Activated naive CD4-positive, alpha-beta T cell treated with anti-CD3 and anti-CD28 coated beads for 36 hours (primary cell): ENCODE measurements at regions not wholly inside any gene's neighbourhood (a gene's known extent, or its start where the extent isn't known, plus 50 kb on each side); places are given as distances from the start of the nearest gene placed in this dataset.

Experiments used
- CTCF ChIA-PET: fragments of 350-600 bp; sonication (Branson Sonifier 250); formaldehyde crosslinking; loops from one replicate; lab custom pipeline; 2021; ENCODE audit warnings: antibody characterized with exemption; lab: Charles Lee
- DNase-seq: peaks from one replicate; pipeline ENCODE4 v3.0.0-alpha.2; 2020
- H3K27ac Mint-ChIP-seq: one replicate; pipeline ENCODE4 v1.8.0; 2021; ENCODE audit warnings: mild to moderate bottlenecking, mixed read lengths
- H3K27me3 Mint-ChIP-seq: one replicate; pipeline ENCODE4 v1.8.0; 2021; ENCODE audit warnings: low read depth, mixed read lengths
- H3K36me3 Mint-ChIP-seq: one replicate; pipeline ENCODE4 v1.8.0; 2021; ENCODE audit warnings: low read depth, mixed read lengths
- H3K4me1 Mint-ChIP-seq: one replicate; pipeline ENCODE4 v1.8.0; 2021; ENCODE audit warnings: low read depth, mixed read lengths
- H3K4me3 Mint-ChIP-seq: one replicate; pipeline ENCODE4 v1.8.0; 2021; ENCODE audit warnings: mild to moderate bottlenecking, moderate library complexity, mixed read lengths
- H3K9me3 Mint-ChIP-seq: one replicate; pipeline ENCODE4 v1.8.0; 2021; ENCODE audit warnings: mixed read lengths
- intact Hi-C: fragments of 100-400 bp; cut with micrococcal nuclease; formaldehyde crosslinking; loops from one replicate; pipeline ENCODE4 v1.15.1; 2023

DNA sequence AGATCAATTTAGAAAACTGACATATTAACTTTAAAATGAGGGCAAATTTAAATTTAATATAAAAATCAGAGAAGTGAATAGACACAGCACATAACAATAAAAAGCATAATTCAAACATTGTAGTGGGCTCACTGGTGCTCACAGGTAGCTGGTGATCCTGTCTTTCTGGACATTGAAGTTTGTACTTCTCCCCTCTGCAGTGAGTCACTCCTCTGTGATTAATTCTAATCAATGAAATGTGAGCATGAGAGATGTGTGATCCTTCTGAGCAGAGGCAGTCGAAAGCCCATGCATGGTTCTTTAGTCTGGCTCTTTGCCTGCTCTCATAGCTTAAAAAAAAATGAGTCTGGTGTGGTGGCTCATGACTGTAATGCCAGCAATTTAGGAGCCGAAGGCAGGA, 59.0 kb upstream of the RERGL start:
- Mint-ChIP-seq H3K4me3 (no peak overlapping the region), H3K27me3 (no peaks in the 10 kb centered on the region), H3K9me3 (no peaks in the 10 kb centered on the region), H3K4me1 (no peaks in the 10 kb centered on the region), H3K36me3 (no peaks in the 10 kb centered on the region), H3K27ac (no peak overlapping the region)
- CTCF ChIA-PET = no interaction called here
- intact Hi-C loops = no loop called here
- DNase-seq = no peak

GRCh38 chr12:18146363-18146762, 56.4 kb upstream of the RERGL start:
- no peaks in the 10 kb centered on the region for H3K27me3 Mint-ChIP-seq
- CTCF ChIA-PET = no interaction called here
- H3K36me3 Mint-ChIP-seq = no peaks in the 10 kb centered on the region

GRCh38 chr12:18145924-18146323, 55.9 kb upstream of the RERGL start:
- Mint-ChIP-seq H3K4me3 (no peak overlapping the region), H3K36me3 (no peaks in the 10 kb centered on the region), H3K27me3 (no peaks in the 10 kb centered on the region), H3K9me3 (no peaks in the 10 kb centered on the region), H3K4me1 (no peaks in the 10 kb centered on the region), H3K27ac (no peak overlapping the region)
- CTCF ChIA-PET = no interaction called here
- DNase-seq = no peak
- intact Hi-C loops = no loop called here

More at GRCh38 chr12:18146363-18146762, 56.4 kb upstream of the RERGL start:
- intact Hi-C loops = no loop called here
- Mint-ChIP-seq H3K4me1 (no peaks in the 10 kb centered on the region), H3K27ac (no peak overlapping the region), H3K9me3 (no peaks in the 10 kb centered on the region), H3K4me3 (no peak overlapping the region)
- DNase-seq = no peak

DNA sequence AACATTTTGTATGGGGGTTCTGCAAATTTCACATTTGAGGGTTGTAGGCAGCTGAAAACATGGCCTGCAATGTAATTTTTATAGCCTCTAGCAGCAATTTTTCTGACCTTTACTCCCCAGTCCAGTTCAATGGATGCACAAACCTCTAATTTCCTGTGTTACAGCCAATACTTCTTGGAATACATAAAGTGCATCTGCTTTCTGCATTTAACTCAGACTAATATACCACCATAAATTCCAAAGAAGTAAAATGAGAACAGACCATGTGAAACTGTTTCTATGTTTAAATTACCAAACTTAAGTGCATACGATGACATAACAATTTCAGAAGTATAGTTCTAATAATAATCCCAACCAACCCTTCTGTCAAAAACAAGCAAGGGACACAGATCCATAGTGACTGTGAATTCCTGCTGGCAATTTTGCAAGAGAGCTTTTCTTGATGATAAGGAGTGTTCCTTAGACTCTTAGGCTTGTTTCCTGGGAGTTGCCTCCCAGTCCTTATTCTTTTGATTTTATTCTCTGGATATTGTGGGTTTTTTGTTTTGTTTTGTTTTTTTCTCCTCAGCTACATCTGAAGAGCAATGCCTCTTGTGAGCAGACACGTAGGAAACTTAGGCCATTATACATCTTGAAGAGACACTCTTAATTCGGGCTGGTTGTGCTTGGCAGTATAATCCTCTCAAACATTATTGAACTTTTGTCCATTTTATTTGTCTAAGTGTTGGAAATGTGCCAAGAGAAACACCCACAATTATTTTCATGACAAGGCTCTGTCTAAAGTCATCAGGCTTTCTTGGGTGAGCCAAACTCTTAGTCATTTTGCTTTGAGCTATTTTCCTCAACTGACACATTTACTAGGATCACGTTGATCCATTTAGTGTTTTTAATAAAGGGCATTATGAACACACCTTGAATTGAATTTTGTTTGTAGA, 51.3 kb upstream of the RERGL start:
- H3K4me3 Mint-ChIP-seq = no peak overlapping the region
- no peaks in the 10 kb centered on the region for H3K4me1 Mint-ChIP-seq
- H3K36me3 Mint-ChIP-seq = no peaks in the 10 kb centered on the region
- H3K27ac Mint-ChIP-seq = no peak overlapping the region
- intact Hi-C loops = no loop called here
- CTCF ChIA-PET = no interaction called here
- H3K9me3 Mint-ChIP-seq = no peaks in the 10 kb centered on the region
- no peak for DNase-seq
- no peaks in the 10 kb centered on the region for H3K27me3 Mint-ChIP-seq

DNA sequence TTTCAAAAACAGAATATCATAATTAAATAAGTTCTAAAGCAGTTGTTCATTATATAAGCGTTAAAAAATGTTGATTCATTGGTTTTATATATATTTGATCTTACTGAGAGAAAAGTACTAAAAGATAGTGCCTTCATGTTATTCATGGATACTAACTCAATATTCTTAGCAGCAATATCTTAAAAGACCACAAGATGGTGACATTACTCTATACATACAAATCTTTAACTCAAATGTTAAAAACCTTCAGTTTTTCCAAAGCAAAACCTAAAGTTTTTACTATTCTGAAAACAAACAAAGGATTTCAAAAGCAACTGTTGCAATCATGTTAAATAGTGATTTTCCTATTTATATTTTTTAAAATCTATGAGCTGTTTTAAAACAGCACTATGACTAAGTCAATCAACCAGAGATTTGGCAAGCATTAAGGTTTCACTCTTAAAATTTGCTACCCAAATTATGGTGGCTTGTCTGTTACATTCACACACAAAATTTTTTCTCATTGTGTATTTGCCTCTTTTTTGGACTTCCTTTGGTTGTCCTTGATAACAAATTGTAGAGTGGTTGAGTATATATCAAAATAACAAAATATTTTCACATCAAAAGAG, 50.1 kb upstream of the RERGL start:
- Mint-ChIP-seq H3K4me3 (no peak overlapping the region), H3K36me3 (no peaks in the 10 kb centered on the region), H3K9me3 (no peaks in the 10 kb centered on the region), H3K4me1 (no peaks in the 10 kb centered on the region), H3K27ac (no peak overlapping the region), H3K27me3 (no peaks in the 10 kb centered on the region)
- CTCF ChIA-PET = interaction anchor here (0.9 kb wide), 1 partner anchor 110 kb away, joined by 4 read pairs; no protein-coding TSS in a partner anchor
- intact Hi-C loops = loop anchor here (1.0 kb wide), 2 partner anchors 1046 to 1148 kb away; no protein-coding TSS in a partner anchor
- DNase-seq = no peak
